ENCODE measurements at regions not wholly inside any gene's neighbourhood (a gene's known extent, or its start where the extent isn't known, plus 50 kb on each side); places are given as distances from the start of the nearest gene placed in this dataset.
"Not testable (repeated sequence)": the region's sequence is repeated elsewhere in the genome, so short reads cannot be mapped to it uniquely, and the experiment has no call there.

GRCh38 chr5:145014109-145014508 is 821.0 kb downstream of the PRELID2 start:
- intact Hi-C loops (cut with micrococcal nuclease; ENCODE audit: unreplicated experiment), result no loop called here
- H3K27me3 Mint-ChIP-seq (ENCODE audit: unreplicated experiment), result no peaks in the 10 kb centered on the region
- H3K36me3 Mint-ChIP-seq (ENCODE audit: insufficient read depth, unreplicated experiment), result no peaks in the 10 kb centered on the region
- CTCF ChIA-PET, result no interaction called here
- no peak for DNase-seq
- H3K9me3 Mint-ChIP-seq (ENCODE audit: low read depth, unreplicated experiment), result peaks cover 2% of the 10 kb centered on the region
- TF ChIP-seq CTCF (IDR thresholded peaks at IDR 0.05; ENCODE audit: unreplicated experiment), result no peak
- BruUV-seq (replicated peaks), result no TSS peak
- no peak overlapping the region for H3K27ac Mint-ChIP-seq (ENCODE audit: unreplicated experiment)
- no peak overlapping the region for H3K4me3 Mint-ChIP-seq (ENCODE audit: low read depth, unreplicated experiment)
- H3K4me1 Mint-ChIP-seq (ENCODE audit: low read depth, unreplicated experiment), result no peaks in the 10 kb centered on the region

GRCh38 chr5:145010834-145011233 is 824.3 kb downstream of the PRELID2 start:
- CTCF ChIA-PET, result no interaction called here
- Mint-ChIP-seq H3K4me1 (ENCODE audit: low read depth, unreplicated experiment) (no peaks in the 10 kb centered on the region), H3K27ac (ENCODE audit: unreplicated experiment) (no peak overlapping the region), H3K27me3 (ENCODE audit: unreplicated experiment) (no peaks in the 10 kb centered on the region), H3K9me3 (ENCODE audit: low read depth, unreplicated experiment) (peaks cover 2% of the 10 kb centered on the region), H3K4me3 (ENCODE audit: low read depth, unreplicated experiment) (no peak overlapping the region), H3K36me3 (ENCODE audit: insufficient read depth, unreplicated experiment) (no peaks in the 10 kb centered on the region)
- DNase-seq, result no peak
- intact Hi-C loops (cut with micrococcal nuclease; ENCODE audit: unreplicated experiment), result no loop called here
- no peak for TF ChIP-seq CTCF (IDR thresholded peaks at IDR 0.05; ENCODE audit: unreplicated experiment)
- BruUV-seq (replicated peaks), result no TSS peak

- BruUV-seq (replicated peaks), result no TSS peak
- Mint-ChIP-seq H3K9me3 (ENCODE audit: low read depth, unreplicated experiment) (no peaks in the 10 kb centered on the region), H3K4me3 (ENCODE audit: low read depth, unreplicated experiment) (no peak overlapping the region), H3K4me1 (ENCODE audit: low read depth, unreplicated experiment) (no peaks in the 10 kb centered on the region), H3K36me3 (ENCODE audit: insufficient read depth, unreplicated experiment) (no peaks in the 10 kb centered on the region), H3K27me3 (ENCODE audit: unreplicated experiment) (no peaks in the 10 kb centered on the region), H3K27ac (ENCODE audit: unreplicated experiment) (no peak overlapping the region)
- intact Hi-C loops (cut with micrococcal nuclease; ENCODE audit: unreplicated experiment), result no loop called here
- DNase-seq, result no peak
- TF ChIP-seq CTCF (IDR thresholded peaks at IDR 0.05; ENCODE audit: unreplicated experiment), result no peak
- CTCF ChIA-PET, result interaction anchor here (0.6 kb wide), 1 partner anchor 78 kb away, joined by 3 read pairs; no protein-coding TSS in a partner anchor
Observed at GRCh38 chr5:145008876-145009530, 826.1 kb downstream of the PRELID2 start.

GRCh38 chr5:144994356-144994755 is 823.7 kb downstream of the KCTD16 start:
- H3K4me3 Mint-ChIP-seq (ENCODE audit: low read depth, unreplicated experiment); intact Hi-C loops (cut with micrococcal nuclease; ENCODE audit: unreplicated experiment); H3K27ac Mint-ChIP-seq (ENCODE audit: unreplicated experiment); H3K27me3 Mint-ChIP-seq (ENCODE audit: unreplicated experiment); H3K9me3 Mint-ChIP-seq (ENCODE audit: low read depth, unreplicated experiment); H3K36me3 Mint-ChIP-seq (ENCODE audit: insufficient read depth, unreplicated experiment); BruUV-seq (replicated peaks); DNase-seq; CTCF ChIA-PET; H3K4me1 Mint-ChIP-seq (ENCODE audit: low read depth, unreplicated experiment): not testable (repeated sequence)

GRCh38 chr5:144983101-144983500 is 812.4 kb downstream of the KCTD16 start:
- CTCF ChIA-PET, result no interaction called here
- TF ChIP-seq CTCF (IDR thresholded peaks at IDR 0.05; ENCODE audit: unreplicated experiment), result no peak
- no peaks in the 10 kb centered on the region for H3K36me3 Mint-ChIP-seq (ENCODE audit: insufficient read depth, unreplicated experiment)
- H3K4me3 Mint-ChIP-seq (ENCODE audit: low read depth, unreplicated experiment), result no peak overlapping the region
- H3K27me3 Mint-ChIP-seq (ENCODE audit: unreplicated experiment), result no peaks in the 10 kb centered on the region
- H3K4me1 Mint-ChIP-seq (ENCODE audit: low read depth, unreplicated experiment), result no peaks in the 10 kb centered on the region
- H3K9me3 Mint-ChIP-seq (ENCODE audit: low read depth, unreplicated experiment), result peaks cover 3% of the 10 kb centered on the region
- no peak overlapping the region for H3K27ac Mint-ChIP-seq (ENCODE audit: unreplicated experiment)
- DNase-seq, result no peak
- no TSS peak for BruUV-seq (replicated peaks)
- intact Hi-C loops (cut with micrococcal nuclease; ENCODE audit: unreplicated experiment), result no loop called here
